ENCODE measurements at regions not wholly inside any gene's neighbourhood (a gene's known extent, or its start where the extent isn't known, plus 50 kb on each side); places are given as distances from the start of the nearest gene placed in this dataset.
"Not testable (repeated sequence)": the region's sequence is repeated elsewhere in the genome, so short reads cannot be mapped to it uniquely, and the experiment has no call there.

- H3K4me3 ChIP-seq (ENCODE audit: low read depth, low read length) = not testable (repeated sequence)
Measured at GRCh38 chr14:106710187-106710586, 1183.8 kb downstream of the TMEM121 start.

- H3K4me3 ChIP-seq (ENCODE audit: low read depth, low read length) = not testable (repeated sequence)
Measured at GRCh38 chr14:106712513-106712912, 1186.1 kb downstream of the TMEM121 start.

- not testable (repeated sequence) for H3K4me3 ChIP-seq (ENCODE audit: low read depth, low read length)
Measured at GRCh38 chr14:106714446-106715428, 1188.4 kb downstream of the TMEM121 start.

- H3K4me3 ChIP-seq (ENCODE audit: low read depth, low read length) = not testable (repeated sequence)
Measured at GRCh38 chr14:106717544-106717943, 1191.2 kb downstream of the TMEM121 start.

GRCh38 chr14:106719880-106720279 is 1193.5 kb downstream of the TMEM121 start:
- H3K4me3 ChIP-seq (ENCODE audit: low read depth, low read length) = not testable (repeated sequence)

GRCh38 chr14:106721926-106722325 is 1195.5 kb downstream of the TMEM121 start:
- H3K4me3 ChIP-seq (ENCODE audit: low read depth, low read length) = not testable (repeated sequence)

- not testable (repeated sequence) for H3K4me3 ChIP-seq (ENCODE audit: low read depth, low read length)
Measured at GRCh38 chr14:106722813-106723687, 1196.7 kb downstream of the TMEM121 start.

- H3K4me3 ChIP-seq (ENCODE audit: low read depth, low read length) = not testable (repeated sequence)
Measured at GRCh38 chr14:106727962-106728361, 1201.6 kb downstream of the TMEM121 start.

GRCh38 chr14:106728611-106729010 is 1202.2 kb downstream of the TMEM121 start:
- no peak overlapping the region for H3K4me3 ChIP-seq (ENCODE audit: low read depth, low read length)
- TF ChIP-seq CTCF (IDR thresholded peaks at IDR 0.05; ENCODE audit: low read depth, low read length) = no peak

- H3K4me3 ChIP-seq (ENCODE audit: low read depth, low read length) = no peak overlapping the region
- no peak for TF ChIP-seq CTCF (IDR thresholded peaks at IDR 0.05; ENCODE audit: low read depth, low read length)
Measured at GRCh38 chr14:106729551-106729950, 1203.2 kb downstream of the TMEM121 start.

GRCh38 chr14:106733771-106734170 is 1207.4 kb downstream of the TMEM121 start:
- TF ChIP-seq CTCF (IDR thresholded peaks at IDR 0.05; ENCODE audit: low read depth, low read length) = no peak

More at GRCh38 chr14:106733771-106734170, 1207.4 kb downstream of the TMEM121 start:
- H3K4me3 ChIP-seq (ENCODE audit: low read depth, low read length) = no peak overlapping the region
